K562 (cell line): ENCODE measurements at regions not wholly inside any gene's neighbourhood (a gene's known extent, or its start where the extent isn't known, plus 50 kb on each side); places are given as distances from the start of the nearest gene placed in this dataset.
A peak's percentile ranks its signal among the peaks of the same experiment; 100 is the strongest.

ENCODE experiments used
- C11orf30 ChIP-seq: fragments of 450-650 bp; IDR thresholded peaks from 2 replicates; pipeline ENCODE4 v1.6.1; 2016; ENCODE audit warnings: low read depth, mild to moderate bottlenecking
- CSDE1 ChIP-seq, 2 experiments: fragments of 450-650 bp; IDR thresholded peaks; 2 replicates each; pipeline ENCODE4 v1.6.1; 2016; ENCODE audit warnings: mild to moderate bottlenecking in 1 of 2
- GABPB2 ChIP-seq: fragments of 250-450 bp; sonication (Bioruptor Pico); conservative IDR thresholded peaks from 2 replicates; pipeline ENCODE4 v1.5.1; 2021; ENCODE audit warnings: mild to moderate bottlenecking
- ILF3 ChIP-seq: fragments of 450-650 bp; IDR thresholded peaks from 2 replicates; pipeline ENCODE4 v1.6.1; 2018; ENCODE audit warnings: antibody characterized with exemption, mild to moderate bottlenecking, moderate library complexity, borderline replicate concordance
- IRF2 ChIP-seq: sonication (generic); formaldehyde crosslinking; IDR thresholded peaks from 2 replicates; pipeline ENCODE4 v1.8.1; 2022; ENCODE audit warnings: mild to moderate bottlenecking, missing genetic modification reagents
- MAFF ChIP-seq: IDR thresholded peaks from 2 replicates; pipeline ENCODE4 v1.6.1; 2012; ENCODE audit warnings: low read length, improper control_type of control experiment
- MBD1 ChIP-seq: fragments of 250-450 bp; sonication (Bioruptor Pico); IDR thresholded peaks from 2 replicates; pipeline ENCODE4 v1.8.0; 2022; ENCODE audit warnings: inconsistent platforms
- NELFE ChIP-seq: IDR thresholded peaks from 2 replicates; pipeline ENCODE4 v1.6.1; 2011; ENCODE audit warnings: mild to moderate bottlenecking; ENCODE audit not compliant: insufficient read depth, insufficient read length
- NFIC ChIP-seq: fragments of 450-650 bp; IDR thresholded peaks from 2 replicates; pipeline ENCODE4 v1.6.1; 2017; ENCODE audit warnings: mild to moderate bottlenecking, inconsistent platforms
- RBBP5 ChIP-seq: fragments of 200-600 bp; sonication (generic); IDR thresholded peaks from 2 replicates; pipeline ENCODE4 v1.6.1; 2012; ENCODE audit warnings: borderline replicate concordance, mild to moderate bottlenecking, low read length, control low read depth, inconsistent platforms; ENCODE audit not compliant: insufficient read depth, poor library complexity, severe bottlenecking
- SFPQ ChIP-seq: fragments of 200-400 bp; formaldehyde crosslinking; IDR thresholded peaks from 2 replicates; pipeline ENCODE4 v1.6.1; 2017; ENCODE audit warnings: mild to moderate bottlenecking, low read depth, low read length, moderate library complexity
- SMAD3 ChIP-seq: fragments of 450-650 bp; formaldehyde crosslinking; conservative IDR thresholded peaks from 2 replicates; pipeline ENCODE4 v1.4.0; 2020; ENCODE audit warnings: mild to moderate bottlenecking
- SMC3 ChIP-seq: conservative IDR thresholded peaks from 2 replicates; pipeline ENCODE4 v1.6.1; 2011; ENCODE audit warnings: low read depth, low read length, improper control_type of control experiment; ENCODE audit not compliant: insufficient read depth
- SOX6 ChIP-seq: fragments of 450-650 bp; IDR thresholded peaks from 2 replicates; pipeline ENCODE4 v1.6.1; 2014; ENCODE audit warnings: mild to moderate bottlenecking
- TEAD4 ChIP-seq, 2 experiments: sonication (generic) in 1 of 2; formaldehyde crosslinking in 1 of 2; IDR thresholded peaks; 2 replicates each; pipeline versions ENCODE4 v1.6.1 to v1.8.0; 2012 to 2022; ENCODE audit warnings: borderline replicate concordance in 1 of 2, inconsistent platforms in 1 of 2, low read length in 1 of 2, mild to moderate bottlenecking in 1 of 2, missing genetic modification reagents in 1 of 2
- USF2 ChIP-seq: sonication (generic); formaldehyde crosslinking; IDR thresholded peaks from 2 replicates; pipeline ENCODE4 v1.5.0; 2020; ENCODE audit warnings: missing genetic modification reagents
- ZBTB17 ChIP-seq: fragments of 450-650 bp; formaldehyde crosslinking; IDR thresholded peaks from 2 replicates; pipeline ENCODE4 v1.4.0; 2020; ENCODE audit warnings: mild to moderate bottlenecking
- ZNF197 ChIP-seq: fragments of 200-800 bp; sonication (Bioruptor generic); IDR thresholded peaks from 2 replicates; pipeline ENCODE4 v1.6.1; 2016; ENCODE audit warnings: low read depth, missing genetic modification characterization, missing compliant biosample characterization
- ZNF395 ChIP-seq: fragments of 200-800 bp; sonication (Bioruptor generic); IDR thresholded peaks from 2 replicates; pipeline ENCODE4 v1.6.1; 2017; ENCODE audit warnings: missing genetic modification characterization, missing compliant biosample characterization
- ZNF644 ChIP-seq: fragments of 200-800 bp; sonication (Bioruptor generic); IDR thresholded peaks from 2 replicates; pipeline ENCODE4 v1.6.1; 2016; ENCODE audit warnings: low read depth, missing genetic modification characterization, missing compliant biosample characterization
- ZZZ3 ChIP-seq: fragments of 450-650 bp; IDR thresholded peaks from 2 replicates; pipeline ENCODE4 v1.6.1; 2016; ENCODE audit warnings: antibody characterized with exemption, mild to moderate bottlenecking, moderate library complexity

GRCh38 chr15:95175914-95176658 is 944.7 kb downstream of the MCTP2 start (continued):
- TF ChIP-seq ZNF197 (CRISPR knock-in tag) (no peak), ILF3 (no peak), IRF2 (CRISPR knock-in tag) (no peak), RBBP5 (no peak), SMC3 (no peak), NFIC (peak; percentile 61), C11orf30 (peak; percentile 58), GABPB2 (CRISPR knock-in tag) (no peak), SMAD3 (no peak), CSDE1 (IDR thresholded peaks at IDR 0.05) (no peak), ZNF644 (tag) (no peak), ZBTB17 (CRISPR knock-in tag) (no peak), USF2 (no peak), SOX6 (no peak), NELFE (no peak), MAFF (peak; percentile 11; the same call in 1 of the 2 replicates), TEAD4 (IDR thresholded peaks at IDR 0.05; ENCODE audit: low read length) (peak; percentile 73), TEAD4 (CRISPR knock-in tag; IDR thresholded peaks at IDR 0.05; ENCODE audit: borderline replicate concordance) (no peak), ZZZ3 (no peak), SFPQ (no peak), ZNF395 (CRISPR knock-in tag) (no peak), MBD1 (CRISPR knock-in tag) (no peak)
